ENCODE measurements at regions not wholly inside any gene's neighbourhood (a gene's known extent, or its start where the extent isn't known, plus 50 kb on each side); places are given as distances from the start of the nearest gene placed in this dataset.

DNA sequence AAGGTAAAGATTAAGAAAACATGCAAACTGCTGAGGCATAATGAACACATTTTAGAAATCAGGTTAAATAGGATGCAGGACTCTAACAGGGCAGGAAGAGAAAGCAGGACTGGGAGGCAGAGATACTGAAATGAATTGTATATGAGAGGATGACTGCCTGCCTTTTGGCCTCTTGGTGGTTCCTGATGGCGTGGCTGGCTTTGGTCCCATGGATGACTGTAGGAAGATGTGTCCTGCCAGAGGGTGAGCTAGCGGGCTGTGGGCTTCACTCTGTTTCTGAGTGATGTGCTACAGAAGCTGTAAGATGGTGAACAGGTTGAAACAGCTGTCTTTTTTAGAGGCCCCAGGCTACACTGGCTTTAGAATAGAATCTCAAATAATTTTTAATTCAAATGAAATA, 517.0 kb downstream of the SLC4A3 start:
- ATAC-seq, result no peak
- Histone ChIP-seq H3K9me3 (replicated peaks; ENCODE audit: control insufficient read depth, insufficient read depth, low read depth, low read length) (no peaks in the 10 kb centered on the region), H3K9ac (ENCODE audit: insufficient read depth in 1 of 2, low read depth in 2 of 2, low read length in 2 of 2) (no peak overlapping the region), H2AFZ (ENCODE audit: low read depth, low read length) (no peak overlapping the region), H3K79me2 (ENCODE audit: control insufficient read depth, insufficient read depth, low read length) (no peaks in the 10 kb centered on the region), H3K4me2 (ENCODE audit: insufficient read depth, low read length) (no peak overlapping the region), H3K36me3 (ENCODE audit: control insufficient read depth, insufficient read depth, low read length) (no peaks in the 10 kb centered on the region), H3K4me3 (no peak overlapping the region), H4K20me1 (replicated peaks; ENCODE audit: control insufficient read depth, insufficient read depth, low read length) (no peaks in the 10 kb centered on the region), H3K27me3 (ENCODE audit: control insufficient read depth in 2 of 2, insufficient read depth in 2 of 2, low read length in 2 of 2) (no peaks in the 10 kb centered on the region), H3K9me1 (ENCODE audit: control insufficient read depth, insufficient read depth, low read length) (no peaks in the 10 kb centered on the region), H3K4me1 (replicated peaks in 1 of 2; ENCODE audit: control insufficient read depth in 2 of 2, insufficient read depth in 2 of 2, low read length in 2 of 2) (no peaks in the 10 kb centered on the region), H3K27ac (ENCODE audit: extremely low read depth, low read depth, low read length) (no peak overlapping the region)
- POLR2A ChIA-PET, result no interaction called here
- no peak for FAIRE-seq
- CTCF ChIA-PET (ENCODE audit: low intra/inter-chr PET ratio), result no interaction called here
- in situ Hi-C loops (cut with MboI), result no loop called here
- DNase-seq (ENCODE audit: extremely low read depth in 1 of 4, low spot score in 3 of 4), result no peak
- WGBS (ENCODE audit: insufficient coverage, low coverage, missing lambda C conversion rate), result 0% methylated on average over 2 of the region's 2 CpGs
- BruUV-seq (replicated peaks), result no TSS peak
- intact Hi-C loops (cut with micrococcal nuclease), result no loop called here
- TF ChIP-seq ARNT (IDR thresholded peaks at IDR 0.05) (no peak), FOXJ2 (tag; IDR thresholded peaks at IDR 0.05) (no peak), CAMTA2 (CRISPR knock-in tag; conservative IDR thresholded peaks at IDR 0.05) (no peak), PML (IDR thresholded peaks at IDR 0.05; ENCODE audit: low read length) (no peak), MTA1 (IDR thresholded peaks at IDR 0.05; ENCODE audit: borderline replicate concordance) (no peak), KLF1 (tag; IDR thresholded peaks at IDR 0.05) (no peak), MCM7 (IDR thresholded peaks at IDR 0.05) (no peak), POLR2AphosphoS2 (IDR thresholded peaks at IDR 0.05; ENCODE audit: low read length) (no peak), CTBP1 (IDR thresholded peaks at IDR 0.05; ENCODE audit: borderline replicate concordance) (no peak), POLR3A (IDR thresholded peaks at IDR 0.05; ENCODE audit: borderline replicate concordance, extremely low read depth, insufficient read depth, insufficient read length) (no peak), ATF1 (CRISPR knock-in tag; IDR thresholded peaks at IDR 0.05) (no peak), ATF1 (tag; IDR thresholded peaks at IDR 0.05) (no peak), RBFOX2 (IDR thresholded peaks at IDR 0.05; ENCODE audit: low read depth, low read length) (no peak)
- TF ChIP-seq, protein P1, sequence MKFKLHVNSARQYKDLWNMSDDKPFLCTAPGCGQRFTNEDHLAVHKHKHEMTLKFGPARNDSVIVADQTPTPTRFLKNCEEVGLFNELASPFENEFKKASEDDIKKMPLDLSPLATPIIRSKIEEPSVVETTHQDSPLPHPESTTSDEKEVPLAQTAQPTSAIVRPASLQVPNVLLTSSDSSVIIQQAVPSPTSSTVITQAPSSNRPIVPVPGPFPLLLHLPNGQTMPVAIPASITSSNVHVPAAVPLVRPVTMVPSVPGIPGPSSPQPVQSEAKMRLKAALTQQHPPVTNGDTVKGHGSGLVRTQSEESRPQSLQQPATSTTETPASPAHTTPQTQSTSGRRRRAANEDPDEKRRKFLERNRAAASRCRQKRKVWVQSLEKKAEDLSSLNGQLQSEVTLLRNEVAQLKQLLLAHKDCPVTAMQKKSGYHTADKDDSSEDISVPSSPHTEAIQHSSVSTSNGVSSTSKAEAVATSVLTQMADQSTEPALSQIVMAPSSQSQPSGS (CRISPR knock-in tag; IDR thresholded peaks at IDR 0.05), result no peak

All from K562 (cell line).